Liver (tissue), 7 donors: ENCODE measurements at regions not wholly inside any gene's neighbourhood (a gene's known extent, or its start where the extent isn't known, plus 50 kb on each side); places are given as distances from the start of the nearest gene placed in this dataset.

Experiments used
- DNase-seq: peaks from one replicate; pipeline ENCODE4 v3.0.0-alpha.2; 2017; ENCODE audit warnings: low spot score
- H3K27ac ChIP-seq, 2 donors: one replicate each; pipeline ENCODE4 v1.7.0; 2013; ENCODE audit warnings: inconsistent platforms in 2 of 2, low read length in 2 of 2, control low read depth in 1 of 2, low read depth in 1 of 2, mild to moderate bottlenecking in 1 of 2
- H3K27me3 ChIP-seq, 4 donors: one replicate each; pipeline versions ENCODE4 v1.6.1 to v1.7.0; 2013; ENCODE audit warnings: low read length in 3 of 4, inconsistent platforms in 1 of 4, mild to moderate bottlenecking in 1 of 4, moderate library complexity in 1 of 4; ENCODE audit not compliant: control insufficient read depth in 4 of 4, insufficient read depth in 4 of 4
- H3K36me3 ChIP-seq, 4 donors: one replicate each; pipeline versions ENCODE4 v1.6.1 to v1.7.0; 2013; ENCODE audit warnings: low read length in 3 of 4, mild to moderate bottlenecking in 3 of 4, low read depth in 1 of 4, moderate library complexity in 1 of 4; ENCODE audit not compliant: control insufficient read depth in 4 of 4, insufficient read depth in 3 of 4
- H3K4me1 ChIP-seq, 4 donors: one replicate each; pipeline versions ENCODE4 v1.6.1 to v1.7.0; 2013; ENCODE audit warnings: low read length in 3 of 4, mild to moderate bottlenecking in 3 of 4, moderate library complexity in 1 of 4; ENCODE audit not compliant: control insufficient read depth in 4 of 4, insufficient read depth in 4 of 4
- H3K4me3 ChIP-seq, 3 donors: one replicate each; pipeline versions ENCODE4 v1.6.1 to v1.7.0; 2013; ENCODE audit warnings: low read length in 3 of 3, control low read depth in 1 of 3, low read depth in 1 of 3, mild to moderate bottlenecking in 1 of 3
- H3K9ac ChIP-seq, 2 donors: one replicate each; pipeline ENCODE4 v1.7.0; 2013; ENCODE audit warnings: low read length in 2 of 2, mild to moderate bottlenecking in 2 of 2, moderate library complexity in 2 of 2, control low read depth in 1 of 2, low read depth in 1 of 2
- H3K9me3 ChIP-seq, 4 donors: one replicate each; pipeline versions ENCODE4 v1.6.1 to v1.7.0; 2013; ENCODE audit warnings: low read length in 3 of 4; ENCODE audit not compliant: control insufficient read depth in 4 of 4
- ATF3 ChIP-seq: IDR thresholded peaks from 2 replicates; pipeline ENCODE4 v1.6.1; 2016; ENCODE audit warnings: antibody characterized with exemption
- EGR1 ChIP-seq, 2 donors: IDR thresholded peaks; 2 replicates each; pipeline ENCODE4 v1.6.1; 2016 to 2018; ENCODE audit warnings: antibody characterized with exemption in 2 of 2, low read depth in 2 of 2
- FOXA1 ChIP-seq: IDR thresholded peaks from 2 replicates; pipeline ENCODE4 v1.6.1; 2016; ENCODE audit warnings: antibody characterized with exemption
- FOXA2 ChIP-seq: IDR thresholded peaks from 2 replicates; pipeline ENCODE4 v1.6.1; 2016; ENCODE audit warnings: antibody characterized with exemption
- GABPA ChIP-seq, 2 donors: IDR thresholded peaks in 1 of 2; conservative IDR thresholded peaks in 1 of 2; 2 replicates each; pipeline ENCODE4 v1.6.1; 2016; ENCODE audit warnings: antibody characterized with exemption in 2 of 2, mild to moderate bottlenecking in 1 of 2, moderate library complexity in 1 of 2
- HNF4A ChIP-seq, 2 donors: conservative IDR thresholded peaks; 2 replicates each; pipeline ENCODE4 v1.6.1; 2016; ENCODE audit warnings: antibody characterized with exemption in 2 of 2, mild to moderate bottlenecking in 2 of 2
- HNF4G ChIP-seq: IDR thresholded peaks from 2 replicates; pipeline ENCODE4 v1.6.1; 2016; ENCODE audit warnings: antibody characterized with exemption
- JUND ChIP-seq, 2 donors: IDR thresholded peaks; 2 replicates each; pipeline ENCODE4 v1.6.1; 2016; ENCODE audit warnings: antibody characterized with exemption in 2 of 2
- MAX ChIP-seq: IDR thresholded peaks from 2 replicates; pipeline ENCODE4 v1.6.1; 2016; ENCODE audit warnings: antibody characterized with exemption
- NR2F2 ChIP-seq: IDR thresholded peaks from 2 replicates; pipeline ENCODE4 v1.6.1; 2016; ENCODE audit warnings: antibody characterized with exemption
- RAD21 ChIP-seq, 2 donors: IDR thresholded peaks; 2 replicates each; pipeline ENCODE4 v1.6.1; 2016; ENCODE audit warnings: antibody characterized with exemption in 2 of 2, mild to moderate bottlenecking in 2 of 2
- REST ChIP-seq: IDR thresholded peaks from 2 replicates; pipeline ENCODE4 v1.6.1; 2016; ENCODE audit warnings: antibody characterized with exemption, mild to moderate bottlenecking
- RXRA ChIP-seq, 2 donors: IDR thresholded peaks; 2 replicates each; pipeline ENCODE4 v1.6.1; 2017 to 2018; ENCODE audit warnings: antibody characterized with exemption in 2 of 2, mild to moderate bottlenecking in 1 of 2
- SP1 ChIP-seq: IDR thresholded peaks from 2 replicates; pipeline ENCODE4 v1.6.1; 2018; ENCODE audit warnings: antibody characterized with exemption, mild to moderate bottlenecking
- TAF1 ChIP-seq: conservative IDR thresholded peaks from 2 replicates; pipeline ENCODE4 v1.6.1; 2016; ENCODE audit warnings: antibody characterized with exemption, mild to moderate bottlenecking
- YY1 ChIP-seq: IDR thresholded peaks from 2 replicates; pipeline ENCODE4 v1.6.1; 2016; ENCODE audit warnings: antibody characterized with exemption, mild to moderate bottlenecking
- ZBTB33 ChIP-seq: IDR thresholded peaks from 2 replicates; pipeline ENCODE4 v1.6.1; 2016; ENCODE audit warnings: antibody characterized with exemption
- WGBS: extraction: QIAGEN DNeasy Blood & Tissue Kit; methylation state at CpG from one replicate; pipeline ENCODE4 v1.1.7; 2013; 5-methylcytosine and 5-hydroxymethylcytosine counted together
- donor health status: healthy.
- donor health status: healthy.
- donor health status: healthy.
- donor health status: healthy.

GRCh38 chr9:87441251-87441650 is 56.4 kb upstream of the DAPK1 start (continued):
- TF ChIP-seq ZBTB33: no peak
- TF ChIP-seq MAX: no peak
- no peak for TF ChIP-seq JUND (IDR thresholded peaks at IDR 0.05)
- no peak for TF ChIP-seq HNF4G
- TF ChIP-seq HNF4A (conservative IDR thresholded peaks at IDR 0.05): no peak
- no peak for TF ChIP-seq RXRA (IDR thresholded peaks at IDR 0.05)
- no peak for TF ChIP-seq NR2F2
- no peak for TF ChIP-seq GABPA (IDR thresholded peaks at IDR 0.05 in 1 of 2, conservative IDR thresholded peaks at IDR 0.05 in 1 of 2)
- TF ChIP-seq YY1: no peak
- TF ChIP-seq ATF3: no peak

GRCh38 chr9:87442451-87442850 is 55.2 kb upstream of the DAPK1 start:
- TF ChIP-seq SP1 (no peak), REST (no peak), NR2F2 (no peak), ATF3 (no peak), RAD21 (IDR thresholded peaks at IDR 0.05) (no peak), HNF4A (conservative IDR thresholded peaks at IDR 0.05) (no peak), TAF1 (no peak)
- H3K4me1 ChIP-seq: peaks cover 0 to 4% (median 0%) of the 10 kb centered on the region in 4 donors
- H3K36me3 ChIP-seq: no peaks in the 10 kb centered on the region
- H3K27ac ChIP-seq: no peak overlapping the region
- no peak for DNase-seq
- H3K9ac ChIP-seq: no peak overlapping the region
- H3K27me3 ChIP-seq: no peaks in the 10 kb centered on the region
- 67% methylated on average over 2 of the region's 2 CpGs for WGBS
- no peak overlapping the region for H3K4me3 ChIP-seq
- H3K9me3 ChIP-seq: no peaks in the 10 kb centered on the region

GRCh38 chr9:87443006-87443405 is 54.7 kb upstream of the DAPK1 start:
- H3K27ac ChIP-seq: no peak overlapping the region
- H3K9me3 ChIP-seq: no peaks in the 10 kb centered on the region
- peaks cover 0 to 4% (median 0%) of the 10 kb centered on the region in 4 donors for H3K4me1 ChIP-seq
- no peak overlapping the region for H3K9ac ChIP-seq
- H3K27me3 ChIP-seq: no peaks in the 10 kb centered on the region
- DNase-seq: no peak
- H3K4me3 ChIP-seq: no peak overlapping the region
- H3K36me3 ChIP-seq: no peaks in the 10 kb centered on the region
- TF ChIP-seq REST (no peak), MAX (no peak), FOXA1 (no peak), SP1 (no peak), JUND (IDR thresholded peaks at IDR 0.05) (no peak), YY1 (no peak), FOXA2 (no peak), RAD21 (IDR thresholded peaks at IDR 0.05) (no peak), RXRA (IDR thresholded peaks at IDR 0.05) (no peak), NR2F2 (no peak), HNF4G (no peak), EGR1 (IDR thresholded peaks at IDR 0.05; ENCODE audit: low read depth in 2 of 2) (no peak), GABPA (IDR thresholded peaks at IDR 0.05 in 1 of 2, conservative IDR thresholded peaks at IDR 0.05 in 1 of 2) (no peak), HNF4A (conservative IDR thresholded peaks at IDR 0.05) (no peak)
- WGBS: 92% methylated on average over 2 of the region's 2 CpGs
